GM18858 (cell line): ENCODE measurements at regions not wholly inside any gene's neighbourhood (a gene's known extent, or its start where the extent isn't known, plus 50 kb on each side); places are given as distances from the start of the nearest gene placed in this dataset.

Experiments
- ATAC-seq: cut with Tn5 transposase; IDR thresholded peaks from one replicate; pipeline ENCODE4 v1.9.1; 2021; ENCODE audit not compliant: unreplicated experiment

GRCh38 chr13:73242515-73243015 lies 183.8 kb downstream of the KLF5 start:
- ATAC-seq = no peak

- ATAC-seq = no peak
These were observed 181.4 kb downstream of the KLF5 start for GRCh38 chr13:73240193-73240592.

DNA sequence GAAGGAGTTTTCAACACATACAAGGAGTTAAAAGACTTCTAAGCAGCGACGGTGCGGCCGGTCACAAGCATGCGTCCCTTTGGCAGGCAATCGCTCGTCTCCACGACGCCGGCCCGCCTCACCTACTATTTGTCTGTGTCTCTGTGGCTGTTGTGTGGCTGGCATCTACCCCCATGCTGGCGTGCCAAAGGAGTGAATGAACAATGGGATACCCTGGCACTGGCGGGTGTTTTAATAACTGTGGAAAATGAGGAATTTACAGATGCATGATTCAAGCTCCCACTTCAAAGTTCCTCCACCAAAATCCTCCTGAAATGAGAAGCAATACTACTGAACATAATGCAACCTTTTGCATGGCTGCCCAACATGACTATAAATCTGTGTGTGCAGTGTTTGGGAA lies 176.6 kb downstream of the KLF5 start:
- no peak for ATAC-seq

DNA sequence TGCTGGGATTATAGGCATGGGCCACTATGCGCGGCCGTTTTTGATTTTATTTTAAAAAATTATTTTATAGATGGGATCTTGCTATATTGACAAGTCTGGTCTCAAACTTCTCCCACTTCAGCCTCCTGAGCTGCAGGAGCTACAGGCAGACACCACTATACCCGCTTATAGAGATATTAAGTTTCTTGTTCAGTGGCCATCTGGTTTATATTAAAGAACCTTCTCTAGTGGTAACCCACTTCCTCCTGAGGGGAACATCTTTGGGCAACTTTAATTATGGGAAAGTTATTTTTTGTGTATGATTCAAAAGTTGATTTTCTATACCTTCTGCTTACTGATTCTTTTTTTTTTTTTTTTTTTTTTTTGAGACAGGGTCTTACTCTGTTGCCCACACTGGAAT lies 172.7 kb downstream of the KLF5 start:
- ATAC-seq = no peak

DNA sequence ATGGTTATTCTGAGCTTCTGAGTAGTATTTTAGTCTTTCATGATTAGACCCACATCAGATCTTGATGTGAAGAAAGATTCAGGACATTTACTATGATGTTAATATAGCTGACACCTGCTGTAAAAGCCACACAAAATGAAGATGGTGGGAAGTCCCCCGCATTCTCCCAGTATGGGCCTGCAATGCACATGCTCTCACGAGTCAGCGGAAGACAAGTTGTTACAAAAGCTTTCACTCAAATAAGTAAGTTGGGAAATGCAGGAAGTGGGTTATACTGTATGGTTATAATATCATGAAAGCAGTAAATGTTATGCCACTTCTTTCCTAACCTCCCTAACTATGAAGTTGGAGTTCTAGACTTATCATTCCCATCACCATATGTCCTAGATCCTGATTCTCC lies 171.9 kb downstream of the KLF5 start:
- no peak for ATAC-seq

DNA sequence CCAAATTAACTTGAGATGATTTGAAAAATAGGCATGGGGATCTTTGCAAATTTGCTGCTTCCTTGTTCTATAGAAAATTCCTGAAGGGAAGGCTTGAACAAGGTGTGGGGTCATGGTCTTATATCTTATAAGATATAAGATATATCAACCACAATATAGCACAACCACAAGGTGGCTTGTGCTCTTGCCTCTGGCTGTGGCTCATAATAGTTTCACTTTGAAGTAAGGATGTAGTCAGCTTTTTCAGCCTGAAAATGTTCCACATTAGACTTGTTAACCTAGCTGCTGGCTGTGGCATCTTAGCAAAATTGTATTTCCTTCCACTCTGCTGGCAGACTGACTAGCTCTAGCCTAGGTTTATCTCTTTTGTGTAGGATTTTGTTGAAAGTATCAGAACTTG lies 169.7 kb downstream of the KLF5 start:
- ATAC-seq = no peak

DNA sequence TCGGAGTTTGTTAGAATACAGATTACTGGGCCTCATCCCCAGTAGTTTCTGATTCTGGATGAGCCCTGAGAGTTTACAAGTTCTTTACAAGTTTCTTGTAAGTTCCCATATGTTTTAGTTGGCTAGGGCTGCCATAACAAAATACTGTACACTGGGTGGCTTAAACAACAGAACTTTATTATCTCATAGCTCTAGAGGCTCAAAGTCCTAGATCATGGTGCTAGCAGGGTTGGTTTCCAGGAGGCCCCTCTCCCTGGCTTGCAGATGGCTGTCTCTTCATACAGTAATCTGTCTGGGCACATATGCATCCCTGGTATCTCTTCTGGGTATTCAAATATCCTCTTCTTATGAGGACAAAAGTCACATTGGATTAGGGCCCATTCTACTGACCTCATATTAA lies 167.2 kb downstream of the KLF5 start:
- no peak for ATAC-seq

DNA sequence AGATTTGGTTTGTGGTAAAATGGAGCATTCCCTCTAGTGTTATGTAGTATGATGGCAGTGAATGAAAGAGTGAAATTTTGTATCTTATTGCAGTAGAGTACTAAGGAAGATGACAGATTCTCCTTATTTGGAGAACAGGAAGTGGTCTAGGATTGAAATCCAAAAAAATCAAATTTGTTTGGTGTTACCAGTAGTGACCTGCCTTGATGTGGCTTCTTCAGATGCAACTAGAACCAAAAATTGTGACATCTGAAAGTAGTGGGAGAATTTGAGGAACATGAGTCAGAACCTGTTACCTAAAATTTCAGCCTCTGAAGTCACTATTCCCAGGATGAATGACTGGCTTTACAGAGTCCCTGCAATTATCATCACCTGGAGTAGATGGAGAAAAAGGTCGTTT lies 165.9 kb downstream of the KLF5 start:
- ATAC-seq = no peak

DNA sequence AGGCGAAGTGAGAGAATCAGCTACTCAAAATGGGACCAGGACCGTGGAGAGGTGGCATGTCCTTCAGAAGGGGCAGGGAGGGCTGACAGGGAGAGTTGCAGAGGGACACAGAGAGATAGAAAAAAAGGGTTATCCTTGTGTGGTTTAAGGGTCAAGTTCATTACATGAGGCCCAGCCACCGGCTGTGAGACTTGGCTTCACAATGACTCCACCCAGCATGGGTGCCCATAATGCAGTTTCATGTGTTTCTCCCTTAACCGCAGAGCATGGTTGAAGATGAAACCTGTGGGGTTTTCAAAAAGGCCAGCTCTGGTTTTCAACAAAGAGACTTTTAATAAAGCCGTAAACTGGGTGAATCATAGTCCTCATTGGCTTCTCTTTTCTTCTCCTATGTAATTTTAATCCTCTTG lies 164.6 kb downstream of the KLF5 start:
- peak; percentile 93 for ATAC-seq

GRCh38 chr13:73222627-73223305 lies 164.0 kb downstream of the KLF5 start:
- ATAC-seq = no peak

GRCh38 chr13:73220966-73221720 lies 162.3 kb downstream of the KLF5 start:
- no peak for ATAC-seq

DNA sequence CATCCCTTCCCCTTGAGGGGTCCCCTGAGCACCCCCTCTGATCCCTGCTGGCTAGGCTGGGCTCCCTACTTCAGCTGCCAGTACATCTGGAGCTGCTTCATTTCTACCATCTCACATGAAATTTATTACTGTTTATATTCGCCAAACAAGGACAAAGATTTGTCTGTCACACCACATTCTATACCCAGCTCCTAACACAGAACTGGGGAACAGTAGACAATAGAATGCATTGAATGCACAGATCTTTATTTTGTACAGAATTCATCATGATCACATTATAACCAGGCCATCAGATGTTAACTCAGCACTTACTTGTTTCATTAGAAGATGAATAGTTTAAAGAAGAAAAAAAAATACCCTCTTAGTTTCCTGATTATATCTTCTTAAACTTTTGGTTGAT lies 159.4 kb downstream of the KLF5 start:
- no peak for ATAC-seq

- ATAC-seq = no peak
These were observed 157.6 kb downstream of the KLF5 start for GRCh38 chr13:73216381-73216831.

GRCh38 chr13:73215823-73216222 lies 157.0 kb downstream of the KLF5 start:
- ATAC-seq = no peak

DNA sequence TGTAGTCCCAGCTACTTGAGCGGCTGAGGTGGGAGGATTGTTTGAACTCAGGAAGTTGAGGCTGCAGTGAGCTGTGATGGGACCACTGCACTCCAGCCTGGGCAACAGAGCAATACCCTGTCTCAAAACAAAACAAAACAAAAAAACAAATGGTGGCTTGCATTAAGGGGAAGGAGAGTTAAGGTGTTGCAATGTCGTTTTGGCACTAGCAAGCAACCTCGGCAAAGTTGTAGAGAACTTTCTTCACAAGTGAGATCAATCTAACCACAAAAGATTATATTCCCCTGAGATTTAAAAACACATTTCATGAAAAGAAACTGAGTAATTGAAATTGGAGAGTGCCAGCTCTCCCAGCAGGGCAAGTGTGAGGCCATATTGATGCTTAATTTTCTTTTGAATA lies 153.7 kb downstream of the KLF5 start:
- no peak for ATAC-seq

DNA sequence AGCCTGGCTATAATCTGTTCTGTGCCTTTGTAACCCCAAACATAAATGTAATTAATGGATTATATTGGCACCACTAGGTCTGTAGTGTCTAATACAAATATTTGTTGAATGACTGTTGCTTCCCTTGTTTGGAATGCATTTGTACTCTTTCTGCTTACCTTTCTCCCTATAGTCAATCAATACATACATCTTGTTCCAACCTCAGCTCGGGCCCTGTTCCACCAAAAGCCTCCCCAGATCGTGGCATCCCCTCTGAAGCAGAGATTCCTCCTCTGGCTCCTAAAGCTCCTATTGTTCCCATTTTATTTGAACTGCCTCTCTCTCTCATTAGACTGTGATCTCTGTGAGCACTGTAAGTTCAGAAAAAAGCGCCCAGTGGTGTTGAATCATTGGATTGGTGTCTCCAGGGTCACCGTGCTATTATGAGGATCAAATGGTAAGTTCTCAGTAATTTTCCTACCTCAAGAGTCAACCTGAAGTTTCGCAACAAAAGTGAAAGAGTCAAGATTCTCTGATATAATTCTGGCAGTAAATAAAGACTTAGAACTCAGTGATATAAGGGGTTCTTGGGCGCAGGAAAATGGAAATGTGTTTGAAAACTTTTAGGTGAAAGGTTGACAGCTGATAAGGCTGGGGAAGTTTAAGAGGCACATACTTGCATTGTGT lies 151.5 kb downstream of the KLF5 start:
- ATAC-seq = no peak

DNA sequence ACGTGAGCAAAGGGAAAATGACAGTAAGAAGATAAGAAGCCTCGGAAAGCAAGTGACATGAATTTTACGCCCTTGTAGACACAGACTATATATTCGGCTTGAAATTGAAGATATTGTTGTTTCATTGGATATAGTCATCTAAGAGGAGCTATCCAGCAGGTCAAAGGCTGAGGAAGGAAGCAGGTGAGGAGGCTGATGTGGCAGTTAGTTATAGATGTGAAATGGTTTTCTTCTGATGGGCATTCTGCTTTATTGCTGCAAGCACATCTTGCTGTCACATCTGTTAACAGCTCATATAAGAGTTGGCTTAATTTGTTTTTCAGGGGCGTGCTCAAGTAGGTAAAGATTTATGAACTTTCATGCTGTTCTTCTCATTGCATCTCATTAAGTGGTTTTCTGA lies 146.1 kb downstream of the KLF5 start:
- ATAC-seq = no peak

GRCh38 chr13:73201626-73202025 lies 142.8 kb downstream of the KLF5 start:
- ATAC-seq = no peak

GRCh38 chr13:73198991-73199411 lies 140.2 kb downstream of the KLF5 start:
- no peak for ATAC-seq

GRCh38 chr13:73195091-73195490 lies 136.3 kb downstream of the KLF5 start:
- no peak for ATAC-seq

DNA sequence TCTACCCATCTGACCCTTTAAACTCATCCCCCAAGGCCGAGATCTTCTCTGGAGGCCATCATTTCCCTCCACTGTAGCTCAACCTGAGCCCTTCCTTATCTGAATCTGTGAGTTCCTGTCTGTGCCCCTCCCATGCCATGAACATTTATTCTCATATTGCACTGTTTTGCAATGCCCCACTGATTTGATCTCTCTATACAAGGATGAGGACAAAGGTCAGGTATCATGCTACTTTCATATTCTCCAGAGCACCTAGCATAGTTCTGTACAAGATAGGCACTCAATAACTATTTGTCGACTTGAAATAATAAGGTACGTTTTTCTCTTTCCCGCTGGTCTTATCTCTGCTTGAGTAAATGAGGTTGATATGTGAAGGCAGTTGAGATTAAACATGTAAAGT lies 135.5 kb downstream of the KLF5 start:
- no peak for ATAC-seq

GRCh38 chr13:73193554-73193953 lies 134.7 kb downstream of the KLF5 start:
- no peak for ATAC-seq
